ENCODE measurements at regions not wholly inside any gene's neighbourhood (a gene's known extent, or its start where the extent isn't known, plus 50 kb on each side); places are given as distances from the start of the nearest gene placed in this dataset.

DNA sequence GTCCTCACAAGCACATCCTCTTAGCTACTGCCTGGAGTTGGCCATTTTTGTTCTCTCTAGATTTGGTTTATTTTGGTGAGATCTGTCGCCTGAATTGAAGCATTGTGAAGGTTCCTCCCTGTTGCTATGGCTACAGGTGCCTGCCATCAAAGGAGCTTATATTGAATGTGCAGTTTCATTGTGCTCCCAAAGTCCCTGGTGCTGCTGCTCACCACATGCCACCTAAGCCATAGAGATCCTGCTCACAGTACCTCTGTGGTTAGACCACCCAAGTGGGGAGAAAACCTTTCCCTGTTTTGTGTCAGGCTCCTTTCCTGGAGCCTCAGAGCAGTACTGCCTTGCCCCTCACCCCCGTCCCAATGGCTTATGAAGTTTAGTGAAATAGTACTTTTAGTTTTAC is 383.4 kb downstream of the TMEM38B start:
- intact Hi-C loops (cut with micrococcal nuclease; ENCODE audit: unreplicated experiment) = no loop called here
- Mint-ChIP-seq H3K27me3 (ENCODE audit: unreplicated experiment) (no peaks in the 10 kb centered on the region), H3K4me1 (ENCODE audit: low read depth, unreplicated experiment) (peaks cover 17% of the 10 kb centered on the region), H3K36me3 (ENCODE audit: insufficient read depth, unreplicated experiment) (no peaks in the 10 kb centered on the region), H3K9me3 (ENCODE audit: low read depth, unreplicated experiment) (peaks cover 5% of the 10 kb centered on the region), H3K27ac (ENCODE audit: unreplicated experiment) (no peak overlapping the region), H3K4me3 (ENCODE audit: low read depth, unreplicated experiment) (no peak overlapping the region)
- CTCF ChIA-PET = no interaction called here
- BruUV-seq (replicated peaks) = no TSS peak
- no peak for DNase-seq
- TF ChIP-seq, protein P1, sequence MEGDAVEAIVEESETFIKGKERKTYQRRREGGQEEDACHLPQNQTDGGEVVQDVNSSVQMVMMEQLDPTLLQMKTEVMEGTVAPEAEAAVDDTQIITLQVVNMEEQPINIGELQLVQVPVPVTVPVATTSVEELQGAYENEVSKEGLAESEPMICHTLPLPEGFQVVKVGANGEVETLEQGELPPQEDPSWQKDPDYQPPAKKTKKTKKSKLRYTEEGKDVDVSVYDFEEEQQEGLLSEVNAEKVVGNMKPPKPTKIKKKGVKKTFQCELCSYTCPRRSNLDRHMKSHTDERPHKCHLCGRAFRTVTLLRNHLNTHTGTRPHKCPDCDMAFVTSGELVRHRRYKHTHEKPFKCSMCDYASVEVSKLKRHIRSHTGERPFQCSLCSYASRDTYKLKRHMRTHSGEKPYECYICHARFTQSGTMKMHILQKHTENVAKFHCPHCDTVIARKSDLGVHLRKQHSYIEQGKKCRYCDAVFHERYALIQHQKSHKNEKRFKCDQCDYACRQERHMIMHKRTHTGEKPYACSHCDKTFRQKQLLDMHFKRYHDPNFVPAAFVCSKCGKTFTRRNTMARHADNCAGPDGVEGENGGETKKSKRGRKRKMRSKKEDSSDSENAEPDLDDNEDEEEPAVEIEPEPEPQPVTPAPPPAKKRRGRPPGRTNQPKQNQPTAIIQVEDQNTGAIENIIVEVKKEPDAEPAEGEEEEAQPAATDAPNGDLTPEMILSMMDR (IDR thresholded peaks at IDR 0.05; ENCODE audit: unreplicated experiment) = no peak

DNA sequence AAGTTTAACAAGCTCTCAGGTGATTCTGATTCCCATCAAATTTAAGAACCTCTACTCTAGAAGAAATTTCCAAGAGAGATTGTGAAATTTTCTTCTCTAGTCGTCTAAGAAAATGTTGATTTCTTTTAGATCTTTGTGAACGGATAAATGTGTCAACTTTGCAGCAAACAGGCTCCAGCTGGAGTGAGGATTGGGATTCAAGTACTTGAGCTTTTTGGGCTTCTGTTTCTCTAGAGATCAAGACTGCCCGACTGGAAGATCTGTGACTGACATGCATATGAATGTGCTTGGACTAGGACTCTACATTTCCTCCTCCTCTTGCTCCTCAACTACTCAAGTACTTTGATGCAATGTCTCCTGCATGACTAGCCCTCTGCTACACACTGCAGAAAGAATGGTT is 388.3 kb downstream of the TMEM38B start:
- Mint-ChIP-seq H3K27ac (ENCODE audit: unreplicated experiment) (no peak overlapping the region), H3K27me3 (ENCODE audit: unreplicated experiment) (no peaks in the 10 kb centered on the region), H3K4me1 (ENCODE audit: low read depth, unreplicated experiment) (no peaks in the 10 kb centered on the region), H3K36me3 (ENCODE audit: insufficient read depth, unreplicated experiment) (no peaks in the 10 kb centered on the region), H3K9me3 (ENCODE audit: low read depth, unreplicated experiment) (no peaks in the 10 kb centered on the region), H3K4me3 (ENCODE audit: low read depth, unreplicated experiment) (no peak overlapping the region)
- TF ChIP-seq, protein P1 (IDR thresholded peaks at IDR 0.05; ENCODE audit: unreplicated experiment) = no peak
- no peak for DNase-seq
- CTCF ChIA-PET = no interaction called here
- intact Hi-C loops (cut with micrococcal nuclease; ENCODE audit: unreplicated experiment) = no loop called here
- BruUV-seq (replicated peaks) = no TSS peak

DNA sequence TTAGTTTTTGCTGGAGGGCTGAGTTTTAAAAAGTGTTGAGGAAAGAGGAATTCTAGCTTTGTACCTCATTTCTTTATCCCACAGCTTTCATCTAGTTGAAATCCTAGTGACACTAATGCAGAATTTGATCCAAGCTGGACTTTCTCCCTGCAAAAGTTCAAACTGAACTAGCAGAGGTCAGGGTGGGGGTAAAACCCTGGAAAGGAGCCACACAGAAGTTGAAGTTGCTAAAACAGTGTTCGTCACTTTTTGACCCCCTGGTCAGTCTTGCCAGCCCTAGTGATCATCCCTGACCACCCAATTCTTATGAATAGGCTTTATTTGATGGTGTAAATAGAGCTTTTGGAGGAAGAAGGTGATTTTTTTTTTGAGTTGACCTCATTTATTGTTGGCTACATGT is 390.4 kb downstream of the TMEM38B start:
- H3K4me1 Mint-ChIP-seq (ENCODE audit: low read depth, unreplicated experiment) = no peaks in the 10 kb centered on the region
- no TSS peak for BruUV-seq (replicated peaks)
- intact Hi-C loops (cut with micrococcal nuclease; ENCODE audit: unreplicated experiment) = no loop called here

DNA sequence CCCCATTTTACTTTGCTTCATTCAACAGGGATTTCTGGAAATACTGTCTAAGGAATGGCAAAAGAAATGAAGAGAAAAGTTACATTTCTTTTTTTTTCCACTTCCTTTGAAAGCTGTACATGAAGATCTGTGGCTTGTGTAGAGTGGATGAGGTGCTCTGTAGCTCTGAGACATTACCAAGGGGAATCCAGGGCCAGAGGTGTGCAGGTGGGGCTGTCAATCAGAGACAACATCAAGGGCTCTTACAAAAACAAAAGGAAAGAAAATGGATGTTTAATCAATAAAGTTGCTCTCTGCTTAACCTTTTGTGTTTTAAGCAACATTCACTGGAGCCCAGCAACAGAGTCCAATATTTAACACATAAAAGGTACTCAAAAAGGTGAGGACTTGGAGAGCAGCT is 391.1 kb downstream of the TMEM38B start:
- Mint-ChIP-seq H3K27ac (ENCODE audit: unreplicated experiment) (no peak overlapping the region), H3K27me3 (ENCODE audit: unreplicated experiment) (no peaks in the 10 kb centered on the region), H3K4me3 (ENCODE audit: low read depth, unreplicated experiment) (no peak overlapping the region), H3K9me3 (ENCODE audit: low read depth, unreplicated experiment) (no peaks in the 10 kb centered on the region), H3K4me1 (ENCODE audit: low read depth, unreplicated experiment) (no peaks in the 10 kb centered on the region), H3K36me3 (ENCODE audit: insufficient read depth, unreplicated experiment) (no peaks in the 10 kb centered on the region)
- CTCF ChIA-PET = no interaction called here
- TF ChIP-seq, protein P1 (IDR thresholded peaks at IDR 0.05; ENCODE audit: unreplicated experiment) = no peak
- no TSS peak for BruUV-seq (replicated peaks)
- DNase-seq = no peak
- intact Hi-C loops (cut with micrococcal nuclease; ENCODE audit: unreplicated experiment) = no loop called here

More for the DNA sequence above, 390.4 kb downstream of the TMEM38B start:
- Mint-ChIP-seq H3K4me3 (ENCODE audit: low read depth, unreplicated experiment) (no peak overlapping the region), H3K27ac (ENCODE audit: unreplicated experiment) (no peak overlapping the region), H3K27me3 (ENCODE audit: unreplicated experiment) (no peaks in the 10 kb centered on the region), H3K36me3 (ENCODE audit: insufficient read depth, unreplicated experiment) (no peaks in the 10 kb centered on the region), H3K9me3 (ENCODE audit: low read depth, unreplicated experiment) (no peaks in the 10 kb centered on the region)
- TF ChIP-seq, protein P1 (IDR thresholded peaks at IDR 0.05; ENCODE audit: unreplicated experiment) = no peak
- CTCF ChIA-PET = no interaction called here
- DNase-seq = no peak

DNA sequence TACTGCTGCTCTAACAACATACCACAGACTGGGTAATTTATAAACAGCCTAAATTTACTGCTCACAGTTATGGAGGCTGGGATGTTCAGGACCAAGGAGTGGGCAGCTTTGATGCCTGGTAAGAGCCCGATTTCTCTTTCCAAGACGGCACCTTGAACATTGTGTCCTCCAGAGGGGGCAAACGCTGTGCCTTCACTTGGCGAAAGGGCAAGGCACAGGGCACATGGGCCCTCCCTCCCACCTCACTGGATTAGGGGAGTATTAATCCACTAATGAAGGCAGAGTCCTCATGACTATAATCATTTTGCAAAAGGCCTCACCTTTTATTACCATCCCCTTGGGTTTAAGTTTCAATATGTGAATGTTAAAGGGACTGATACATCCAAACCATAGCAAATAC is 397.7 kb downstream of the TMEM38B start:
- Mint-ChIP-seq H3K27ac (ENCODE audit: unreplicated experiment) (no peak overlapping the region), H3K36me3 (ENCODE audit: insufficient read depth, unreplicated experiment) (no peaks in the 10 kb centered on the region), H3K27me3 (ENCODE audit: unreplicated experiment) (no peaks in the 10 kb centered on the region), H3K4me1 (ENCODE audit: low read depth, unreplicated experiment) (no peaks in the 10 kb centered on the region), H3K9me3 (ENCODE audit: low read depth, unreplicated experiment) (peaks cover 4% of the 10 kb centered on the region), H3K4me3 (ENCODE audit: low read depth, unreplicated experiment) (no peak overlapping the region)
- CTCF ChIA-PET = no interaction called here
- TF ChIP-seq, protein P1 (IDR thresholded peaks at IDR 0.05; ENCODE audit: unreplicated experiment) = no peak
- intact Hi-C loops (cut with micrococcal nuclease; ENCODE audit: unreplicated experiment) = no loop called here
- no TSS peak for BruUV-seq (replicated peaks)
- DNase-seq = no peak
